Activated naive CD8-positive, alpha-beta T cell treated with anti-CD3 and anti-CD28 coated beads, Interleukin-2, amount 10 ng/mL, durations not matched to agents 7 days and 5 days (primary cell): ENCODE measurements at regions not wholly inside any gene's neighbourhood (a gene's known extent, or its start where the extent isn't known, plus 50 kb on each side); places are given as distances from the start of the nearest gene placed in this dataset.

ENCODE experiments used
- ATAC-seq: fragments of 150-1000 bp; cut with Tn5 transposase; one replicate; pipeline ENCODE4 v1.10.0; 2021; ENCODE audit warnings: low read depth, moderate library complexity
- POLR2A ChIA-PET: fragments of 350-600 bp; sonication (Branson Sonifier 250); formaldehyde crosslinking; loops from one replicate; lab custom pipeline; 2021; ENCODE audit warnings: antibody characterized with exemption; lab: Charles Lee
- DNase-seq: peaks from one replicate; pipeline ENCODE4 v3.0.0; 2021
- H3K27ac Mint-ChIP-seq: one replicate; pipeline ENCODE4 v1.8.0; 2022; ENCODE audit warnings: mild to moderate bottlenecking, mixed read lengths
- H3K27me3 Mint-ChIP-seq: one replicate; pipeline ENCODE4 v1.8.0; 2022; ENCODE audit warnings: mild to moderate bottlenecking, moderate library complexity, mixed read lengths
- H3K36me3 Mint-ChIP-seq: one replicate; pipeline ENCODE4 v1.8.0; 2021; ENCODE audit warnings: mild to moderate bottlenecking, mixed read lengths
- H3K4me1 Mint-ChIP-seq: one replicate; pipeline ENCODE4 v1.8.0; 2021; ENCODE audit warnings: mixed read lengths
- H3K4me3 Mint-ChIP-seq: one replicate; pipeline ENCODE4 v1.8.0; 2022; ENCODE audit warnings: mild to moderate bottlenecking, moderate library complexity, mixed read lengths
- H3K9me3 Mint-ChIP-seq: one replicate; pipeline ENCODE4 v1.8.0; 2021; ENCODE audit warnings: mixed read lengths

DNA sequence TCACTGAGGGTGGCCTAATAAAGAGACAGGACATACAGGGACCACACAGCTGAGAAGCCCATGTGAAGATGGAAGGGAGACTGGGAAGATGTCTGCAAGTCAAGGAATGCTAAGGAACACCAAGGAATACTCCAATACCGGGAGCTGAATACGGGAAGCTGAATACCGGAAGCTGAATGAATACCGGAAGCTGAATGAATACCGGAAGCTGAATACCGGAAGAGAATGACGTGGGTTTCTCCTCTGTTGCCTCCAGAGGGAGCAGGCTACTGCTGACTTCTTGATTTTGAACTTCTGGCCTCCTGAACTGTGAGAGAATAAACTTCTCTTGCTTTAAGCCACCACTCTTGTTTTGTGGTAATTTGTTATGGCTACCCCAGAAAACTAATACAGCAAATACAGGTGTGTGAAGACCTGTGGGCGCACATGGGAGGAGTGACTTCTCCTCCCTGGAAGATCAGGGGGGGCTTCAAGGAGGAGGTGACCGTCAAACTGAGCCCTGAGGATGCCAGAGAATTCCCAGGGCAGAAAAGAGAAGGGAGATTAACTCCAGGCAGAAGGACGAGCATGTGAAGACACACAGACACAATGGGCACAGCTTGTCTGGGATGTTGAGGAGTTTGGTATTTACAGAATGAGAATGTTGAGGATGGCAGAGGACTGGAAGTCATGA, 259.9 kb downstream of the IRF8 start:
- POLR2A ChIA-PET: no interaction called here
- ATAC-seq: no peak
- Mint-ChIP-seq H3K4me3 (no peak overlapping the region), H3K27ac (no peak overlapping the region), H3K4me1 (peaks cover 2% of the 10 kb centered on the region), H3K27me3 (peaks cover 23% of the 10 kb centered on the region), H3K9me3 (peaks cover 9% of the 10 kb centered on the region), H3K36me3 (peaks cover 4% of the 10 kb centered on the region)
- no peak for DNase-seq

DNA sequence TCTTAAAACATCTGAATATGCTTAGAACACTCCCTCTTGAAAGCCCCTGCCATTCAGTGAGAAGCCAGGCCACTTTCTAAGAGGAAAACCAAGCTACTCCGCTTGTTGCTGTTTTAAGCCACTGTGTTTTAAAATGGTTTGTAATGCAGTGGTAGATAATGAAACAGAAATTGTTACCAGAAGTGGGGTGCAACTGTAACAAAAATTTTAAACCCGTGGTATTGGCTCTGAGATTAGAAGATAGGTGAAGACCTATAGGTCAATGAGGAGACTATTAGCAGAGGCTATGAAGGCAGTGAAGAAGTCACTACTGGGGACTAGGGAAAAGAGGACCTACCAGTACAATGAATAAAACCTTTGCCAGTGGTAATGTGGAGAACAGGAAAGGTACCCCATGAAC, 266.5 kb downstream of the IRF8 start:
- peaks cover 8% of the 10 kb centered on the region for H3K4me1 Mint-ChIP-seq
- no peak overlapping the region for H3K4me3 Mint-ChIP-seq
- no peak for ATAC-seq
- no peak for DNase-seq
- peaks cover 20% of the 10 kb centered on the region for H3K9me3 Mint-ChIP-seq
- peaks cover 2% of the 10 kb centered on the region for H3K36me3 Mint-ChIP-seq
- POLR2A ChIA-PET: no interaction called here
- H3K27me3 Mint-ChIP-seq: peaks cover 16% of the 10 kb centered on the region
- no peak overlapping the region for H3K27ac Mint-ChIP-seq

- DNase-seq (no peak), ATAC-seq (no peak)
- Mint-ChIP-seq H3K36me3 (peaks cover 2% of the 10 kb centered on the region), H3K27me3 (peaks cover 20% of the 10 kb centered on the region), H3K4me1 (peaks cover 8% of the 10 kb centered on the region), H3K9me3 (peaks cover 20% of the 10 kb centered on the region), H3K27ac (no peak overlapping the region), H3K4me3 (no peak overlapping the region)
- POLR2A ChIA-PET: no interaction called here
Measured at GRCh38 chr16:86166414-86166813, 267.5 kb downstream of the IRF8 start.

DNA sequence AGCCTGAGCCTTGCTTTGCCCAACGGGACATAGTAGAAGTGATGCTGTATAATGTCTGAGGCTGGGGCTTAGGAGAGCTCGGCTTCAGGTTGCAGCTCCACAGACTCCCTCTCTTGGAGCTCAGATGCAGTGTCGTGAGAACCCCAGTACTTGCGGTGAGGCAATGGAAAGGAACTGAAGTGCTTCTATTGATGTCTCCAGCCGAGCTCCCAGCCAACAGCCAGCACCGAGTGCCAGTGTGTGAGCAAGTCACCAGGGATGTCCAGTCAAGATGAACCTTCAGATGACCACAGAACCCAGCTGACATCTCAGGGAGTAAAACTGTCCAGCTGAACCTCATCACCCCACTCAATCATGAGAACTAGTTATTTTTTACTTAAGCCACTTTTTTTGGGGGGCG, 268.1 kb downstream of the IRF8 start:
- Mint-ChIP-seq H3K9me3 (peaks cover 20% of the 10 kb centered on the region), H3K27me3 (peaks cover 20% of the 10 kb centered on the region), H3K4me1 (peaks cover 8% of the 10 kb centered on the region), H3K27ac (no peak overlapping the region), H3K4me3 (no peak overlapping the region), H3K36me3 (peaks cover 2% of the 10 kb centered on the region)
- POLR2A ChIA-PET: no interaction called here
- DNase-seq (no peak), ATAC-seq (no peak)

DNA sequence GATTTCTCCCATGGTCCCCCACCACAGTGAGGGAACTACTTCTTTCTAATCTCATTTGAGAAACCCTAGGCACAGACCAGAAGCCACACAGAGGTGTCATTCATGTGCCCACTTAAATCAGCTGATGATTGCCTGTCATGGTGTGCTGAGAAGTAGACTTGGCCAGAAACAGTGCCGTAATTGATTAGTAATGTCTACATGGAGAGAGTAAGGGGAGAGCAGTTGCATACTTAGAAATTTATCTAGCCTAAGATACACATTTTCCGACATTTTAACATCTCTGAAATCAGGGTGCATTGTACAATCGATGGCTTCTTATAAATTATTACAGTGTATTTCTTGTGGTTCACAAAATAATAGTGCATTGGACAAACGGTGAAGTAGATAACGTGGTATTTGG, 271.8 kb downstream of the IRF8 start:
- POLR2A ChIA-PET: no interaction called here
- DNase-seq (no peak), ATAC-seq (no peak)
- Mint-ChIP-seq H3K4me3 (no peak overlapping the region), H3K4me1 (peaks cover 8% of the 10 kb centered on the region), H3K27ac (no peak overlapping the region), H3K9me3 (peaks cover 8% of the 10 kb centered on the region), H3K27me3 (peaks cover 31% of the 10 kb centered on the region), H3K36me3 (no peaks in the 10 kb centered on the region)

DNA sequence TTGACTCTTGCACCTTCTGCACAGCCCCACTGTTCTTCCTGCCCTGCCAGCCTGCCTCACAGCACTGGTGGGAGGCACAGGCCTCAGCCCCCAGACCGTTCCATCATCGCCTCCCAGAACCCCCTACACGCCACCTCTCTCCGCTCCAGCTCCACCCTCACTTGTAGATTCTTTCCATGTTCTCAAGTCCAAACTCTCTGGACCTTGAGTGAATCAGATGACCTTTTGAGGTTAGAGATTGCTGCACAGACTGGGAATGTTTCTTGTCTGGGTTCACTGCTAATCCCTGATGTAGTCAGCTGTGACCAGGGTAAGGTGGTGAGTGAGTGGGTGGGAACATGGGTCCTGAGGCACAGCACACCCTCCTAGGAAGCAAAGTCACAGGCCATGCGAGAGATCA, 272.4 kb downstream of the IRF8 start:
- DNase-seq (no peak), ATAC-seq (no peak)
- peaks cover 4% of the 10 kb centered on the region for H3K9me3 Mint-ChIP-seq
- H3K27ac Mint-ChIP-seq: no peak overlapping the region
- H3K4me1 Mint-ChIP-seq: peaks cover 8% of the 10 kb centered on the region
- no peak overlapping the region for H3K4me3 Mint-ChIP-seq
- H3K36me3 Mint-ChIP-seq: no peaks in the 10 kb centered on the region
- peaks cover 29% of the 10 kb centered on the region for H3K27me3 Mint-ChIP-seq
- POLR2A ChIA-PET: no interaction called here

- Mint-ChIP-seq H3K36me3 (no peaks in the 10 kb centered on the region), H3K27ac (no peak overlapping the region)
- ATAC-seq: no peak
Measured at GRCh38 chr16:86175816-86176215, 276.9 kb downstream of the IRF8 start.

DNA sequence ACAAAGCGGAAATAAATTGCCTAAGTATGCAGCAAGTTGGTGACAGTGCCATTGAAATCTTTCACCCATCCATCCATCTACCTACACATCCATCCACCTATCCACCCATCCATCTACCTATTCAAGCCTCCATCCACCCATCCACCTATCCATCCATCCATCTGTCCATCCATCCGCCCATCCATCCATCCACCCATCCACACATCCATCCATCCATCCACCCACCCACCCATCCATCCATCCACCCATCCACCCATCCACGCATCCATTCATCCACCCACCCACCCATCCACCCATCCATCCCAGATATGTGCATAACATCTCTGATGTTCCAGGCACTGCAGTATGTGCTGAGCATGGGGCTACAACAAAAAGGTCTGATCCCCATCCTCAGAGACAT, 277.5 kb downstream of the IRF8 start:
- no peaks in the 10 kb centered on the region for H3K36me3 Mint-ChIP-seq
- POLR2A ChIA-PET: no interaction called here
- ATAC-seq (no peak), DNase-seq (no peak)
- no peaks in the 10 kb centered on the region for H3K9me3 Mint-ChIP-seq
- H3K27ac Mint-ChIP-seq: no peak overlapping the region
- peaks cover 17% of the 10 kb centered on the region for H3K27me3 Mint-ChIP-seq
- no peak overlapping the region for H3K4me3 Mint-ChIP-seq
- no peaks in the 10 kb centered on the region for H3K4me1 Mint-ChIP-seq

More at GRCh38 chr16:86175816-86176215, 276.9 kb downstream of the IRF8 start:
- no peaks in the 10 kb centered on the region for H3K9me3 Mint-ChIP-seq
- no peak overlapping the region for H3K4me3 Mint-ChIP-seq
- DNase-seq: no peak
- H3K4me1 Mint-ChIP-seq: no peaks in the 10 kb centered on the region
- H3K27me3 Mint-ChIP-seq: peaks cover 22% of the 10 kb centered on the region
- POLR2A ChIA-PET: no interaction called here

GRCh38 chr16:86180244-86180643, 281.3 kb downstream of the IRF8 start:
- H3K4me3 Mint-ChIP-seq: no peak overlapping the region
- H3K9me3 Mint-ChIP-seq: no peaks in the 10 kb centered on the region
- peaks cover 4% of the 10 kb centered on the region for H3K27me3 Mint-ChIP-seq
- no peak overlapping the region for H3K27ac Mint-ChIP-seq
- POLR2A ChIA-PET: no interaction called here
- no peak for DNase-seq
- H3K36me3 Mint-ChIP-seq: no peaks in the 10 kb centered on the region
- H3K4me1 Mint-ChIP-seq: no peaks in the 10 kb centered on the region
- no peak for ATAC-seq

GRCh38 chr16:86180780-86181179, 281.8 kb downstream of the IRF8 start:
- Mint-ChIP-seq H3K27me3 (peaks cover 5% of the 10 kb centered on the region), H3K36me3 (no peaks in the 10 kb centered on the region), H3K4me3 (no peak overlapping the region), H3K27ac (no peak overlapping the region), H3K4me1 (no peaks in the 10 kb centered on the region), H3K9me3 (no peaks in the 10 kb centered on the region)
- ATAC-seq (no peak), DNase-seq (no peak)
- POLR2A ChIA-PET: no interaction called here

DNA sequence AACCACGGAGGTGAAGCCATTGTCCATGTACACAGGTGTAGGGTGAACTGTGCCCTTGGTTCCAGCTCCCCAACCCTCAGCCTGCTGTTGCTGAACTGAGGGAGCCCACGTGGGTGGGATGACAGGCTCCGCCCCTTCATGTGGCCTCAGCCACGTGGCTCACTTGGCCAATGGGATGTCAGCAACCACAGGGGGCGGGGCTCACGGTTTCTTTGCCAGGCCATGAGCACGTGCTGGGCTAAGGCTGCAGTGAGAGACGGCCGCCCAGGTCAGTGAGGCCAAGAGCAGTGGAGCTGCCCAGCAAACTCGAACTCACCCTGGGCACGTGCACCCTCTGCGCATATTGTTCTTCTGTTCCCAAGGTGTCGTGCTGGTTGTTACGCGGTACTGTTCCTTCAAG, 282.6 kb downstream of the IRF8 start:
- POLR2A ChIA-PET: no interaction called here
- Mint-ChIP-seq H3K36me3 (no peaks in the 10 kb centered on the region), H3K4me3 (no peak overlapping the region), H3K27ac (no peak overlapping the region), H3K9me3 (no peaks in the 10 kb centered on the region), H3K27me3 (peaks cover 7% of the 10 kb centered on the region), H3K4me1 (no peaks in the 10 kb centered on the region)
- no peak for ATAC-seq
- DNase-seq: no peak

- DNase-seq: no peak
- Mint-ChIP-seq H3K9me3 (no peaks in the 10 kb centered on the region), H3K36me3 (no peaks in the 10 kb centered on the region)
Measured at GRCh38 chr16:86184185-86184584, 285.2 kb downstream of the IRF8 start.

DNA sequence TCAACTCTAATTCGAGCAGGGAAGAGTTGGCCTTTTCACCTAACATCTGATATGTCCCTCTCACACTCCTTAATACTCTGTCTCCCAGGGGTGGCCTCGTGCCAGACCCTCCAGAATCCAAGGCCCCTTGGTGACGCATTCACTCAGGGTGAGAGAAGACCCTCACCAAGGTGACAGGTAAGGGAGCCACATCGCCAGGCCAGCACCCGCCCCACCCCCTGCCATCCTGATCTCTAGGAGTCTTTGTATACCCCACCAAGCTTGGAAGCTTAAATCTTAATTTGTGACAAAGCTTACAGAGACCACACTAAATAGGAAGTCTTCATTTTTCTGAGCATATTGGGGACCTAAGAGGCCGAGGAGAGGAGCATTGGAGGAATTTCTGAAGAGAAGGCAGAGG, 286.1 kb downstream of the IRF8 start:
- Mint-ChIP-seq H3K9me3 (no peaks in the 10 kb centered on the region), H3K27me3 (peaks cover 10% of the 10 kb centered on the region), H3K36me3 (no peaks in the 10 kb centered on the region), H3K4me1 (no peaks in the 10 kb centered on the region), H3K27ac (no peak overlapping the region), H3K4me3 (no peak overlapping the region)
- ATAC-seq (no peak), DNase-seq (no peak)
- POLR2A ChIA-PET: no interaction called here

More at GRCh38 chr16:86184185-86184584, 285.2 kb downstream of the IRF8 start:
- Mint-ChIP-seq H3K27me3 (peaks cover 7% of the 10 kb centered on the region), H3K27ac (no peak overlapping the region), H3K4me1 (no peaks in the 10 kb centered on the region), H3K4me3 (no peak overlapping the region)
- POLR2A ChIA-PET: no interaction called here
- ATAC-seq: no peak

GRCh38 chr16:86186313-86186712, 287.4 kb downstream of the IRF8 start:
- DNase-seq (no peak), ATAC-seq (no peak)
- POLR2A ChIA-PET: no interaction called here
- peaks cover 15% of the 10 kb centered on the region for H3K27me3 Mint-ChIP-seq
- H3K4me3 Mint-ChIP-seq: no peak overlapping the region
- H3K4me1 Mint-ChIP-seq: no peaks in the 10 kb centered on the region
- no peak overlapping the region for H3K27ac Mint-ChIP-seq
- H3K36me3 Mint-ChIP-seq: no peaks in the 10 kb centered on the region
- no peaks in the 10 kb centered on the region for H3K9me3 Mint-ChIP-seq
